Epithelial cell of proximal tubule (primary cell): ENCODE measurements at regions not wholly inside any gene's neighbourhood (a gene's known extent, or its start where the extent isn't known, plus 50 kb on each side); places are given as distances from the start of the nearest gene placed in this dataset.

Experiments
- DNase-seq: peaks from one replicate; pipeline ENCODE4 v3.0.0-alpha.2; 2011; ENCODE audit warnings: low read depth
- H3K4me3 ChIP-seq: 2 replicates; pipeline ENCODE4 v1.5.1; 2011; ENCODE audit warnings: low read depth, mild to moderate bottlenecking, low read length
- CTCF ChIP-seq: conservative IDR thresholded peaks from 2 replicates; pipeline ENCODE4 v1.5.1; 2012; ENCODE audit warnings: low read depth, mild to moderate bottlenecking, low read length

- no peak for DNase-seq
- no peak for TF ChIP-seq CTCF
- no peak overlapping the region for H3K4me3 ChIP-seq
These were observed 85.2 kb downstream of the HRH4 start for GRCh38 chr18:24545651-24546050.

- H3K4me3 ChIP-seq = no peak overlapping the region
- DNase-seq = no peak
- no peak for TF ChIP-seq CTCF
These were observed 85.9 kb downstream of the HRH4 start for GRCh38 chr18:24546307-24546706.

DNA sequence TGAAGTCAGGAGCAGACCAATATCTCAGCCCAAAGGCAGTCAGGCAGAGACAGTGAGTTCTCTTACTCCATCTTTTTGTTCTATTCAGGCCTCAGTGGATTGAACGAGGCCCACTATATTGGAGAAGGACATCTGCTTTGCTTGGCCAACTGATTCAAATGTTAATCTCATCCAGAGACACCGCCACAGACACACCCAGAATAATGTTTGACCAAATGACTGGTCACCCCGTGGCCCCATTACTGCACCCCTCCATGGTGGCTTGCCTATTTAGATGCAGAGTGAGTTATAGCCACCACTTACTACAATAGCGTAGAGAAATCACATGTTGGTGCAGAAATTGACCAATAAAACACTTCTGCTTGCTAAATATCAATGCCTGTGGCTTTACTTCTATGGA lies 88.1 kb downstream of the HRH4 start:
- H3K4me3 ChIP-seq = no peak overlapping the region
- no peak for DNase-seq
- no peak for TF ChIP-seq CTCF

GRCh38 chr18:24552218-24552617 lies 91.8 kb downstream of the HRH4 start:
- no peak for TF ChIP-seq CTCF
- no peak overlapping the region for H3K4me3 ChIP-seq
- no peak for DNase-seq

DNA sequence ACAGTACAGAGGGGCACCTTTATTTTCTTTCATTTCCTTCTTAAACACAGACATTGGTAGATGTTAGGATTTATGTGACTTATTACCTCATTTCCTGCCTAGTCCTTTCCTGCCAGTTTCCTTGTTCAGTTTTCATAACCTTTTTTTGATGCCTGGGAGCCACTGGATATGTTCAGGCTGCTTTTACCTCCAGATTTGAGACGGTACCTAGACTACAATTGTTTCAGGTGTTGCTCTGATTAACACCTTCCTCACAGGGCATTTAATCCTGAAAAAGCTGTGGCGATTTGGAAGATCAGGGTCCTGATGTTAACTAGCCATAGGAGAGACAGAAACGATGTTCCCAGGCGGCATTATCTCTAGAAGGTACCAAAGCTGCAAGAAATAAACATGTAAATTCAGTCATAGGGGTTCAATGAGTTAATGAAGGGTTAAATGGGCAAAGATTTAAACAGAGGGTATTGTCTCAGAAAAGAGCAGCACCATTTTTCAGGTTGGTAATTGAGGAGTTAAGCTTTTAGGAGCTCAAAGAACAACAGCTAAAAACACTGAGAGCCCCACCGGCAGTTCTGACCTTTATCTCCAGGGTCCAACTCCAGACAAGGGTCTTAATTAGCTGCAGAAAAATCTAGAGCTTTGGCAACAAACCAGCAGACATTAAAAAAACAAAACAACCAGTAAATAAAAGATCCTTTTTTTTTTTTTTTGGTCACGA lies 93.3 kb downstream of the HRH4 start:
- no peak overlapping the region for H3K4me3 ChIP-seq
- no peak for DNase-seq
- no peak for TF ChIP-seq CTCF

DNA sequence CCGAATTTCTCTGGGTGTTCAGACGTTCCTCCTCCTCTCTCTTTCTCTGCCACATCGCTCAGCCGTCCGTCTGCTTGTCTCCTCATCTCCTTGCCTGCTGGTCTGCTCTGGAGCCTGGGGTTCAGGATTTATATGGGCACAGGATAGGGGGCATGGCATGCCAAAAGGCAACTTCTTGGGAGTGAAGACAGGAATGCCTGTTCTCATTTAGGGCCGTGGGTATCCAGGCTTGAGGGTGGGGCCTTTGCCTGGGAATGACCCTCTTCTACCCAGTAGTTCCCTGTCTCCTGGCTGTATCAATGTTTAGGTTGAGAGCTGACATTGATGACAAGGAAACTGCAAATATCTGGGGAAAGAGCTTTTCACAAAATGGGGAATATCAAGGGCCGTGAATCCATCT lies 98.0 kb downstream of the HRH4 start:
- no peak overlapping the region for H3K4me3 ChIP-seq
- DNase-seq = no peak
- TF ChIP-seq CTCF = no peak

DNA sequence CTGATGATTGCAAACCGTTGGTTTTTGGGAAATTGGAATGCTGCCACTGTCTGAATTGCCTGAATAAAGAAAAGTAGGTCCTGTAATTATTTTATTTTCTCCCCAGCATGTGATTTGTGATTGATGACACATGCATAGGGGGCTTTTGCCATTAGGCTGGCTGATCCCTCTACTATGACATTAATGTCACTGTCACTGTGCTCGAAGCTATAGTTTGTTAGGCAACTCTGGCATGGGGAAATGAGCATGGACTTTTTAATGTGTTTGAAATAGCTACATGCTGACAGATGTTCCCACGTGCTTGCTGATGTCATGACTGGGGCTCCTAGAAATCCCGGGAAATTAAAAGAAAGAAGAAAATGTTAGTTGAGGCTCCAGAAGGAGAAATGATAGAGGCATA lies 99.1 kb downstream of the HRH4 start:
- no peak for TF ChIP-seq CTCF
- no peak for DNase-seq
- no peak overlapping the region for H3K4me3 ChIP-seq
